ENCODE measurements at regions not wholly inside any gene's neighbourhood (a gene's known extent, or its start where the extent isn't known, plus 50 kb on each side); places are given as distances from the start of the nearest gene placed in this dataset.

- no peak for TF ChIP-seq EZH2 (IDR thresholded peaks at IDR 0.05; ENCODE audit: borderline replicate concordance, low read length)
- TF ChIP-seq CTCF (IDR thresholded peaks at IDR 0.05; ENCODE audit: low read length): no peak
Observed at GRCh38 chr6:44511126-44511525, 123.6 kb downstream of the CDC5L start.

Data from OCI-LY1 (cell line).